ENCODE measurements at regions not wholly inside any gene's neighbourhood (a gene's known extent, or its start where the extent isn't known, plus 50 kb on each side); places are given as distances from the start of the nearest gene placed in this dataset.

DNA sequence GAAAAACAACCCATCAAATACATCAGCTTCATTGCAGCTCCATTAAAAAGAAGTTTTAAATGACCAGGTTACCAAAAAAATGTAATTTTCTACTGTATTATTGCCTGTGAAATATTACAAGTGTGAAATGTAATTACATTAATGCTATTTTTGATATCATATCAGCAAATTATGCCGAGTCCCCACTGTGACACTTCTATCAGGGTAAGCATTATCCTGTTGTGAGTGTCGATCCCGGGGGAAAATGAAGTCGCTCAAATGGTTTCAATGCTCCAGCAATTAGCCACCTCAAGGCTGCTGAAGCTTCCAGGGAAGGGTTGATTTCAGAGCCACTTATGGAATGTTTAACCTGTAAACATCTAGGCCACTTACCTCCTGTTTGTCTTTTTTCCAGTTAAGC, 70.4 kb downstream of the RCN1 start:
- H3K4me3 ChIP-seq (ENCODE audit: low read depth, low read length): no peak overlapping the region

DNA sequence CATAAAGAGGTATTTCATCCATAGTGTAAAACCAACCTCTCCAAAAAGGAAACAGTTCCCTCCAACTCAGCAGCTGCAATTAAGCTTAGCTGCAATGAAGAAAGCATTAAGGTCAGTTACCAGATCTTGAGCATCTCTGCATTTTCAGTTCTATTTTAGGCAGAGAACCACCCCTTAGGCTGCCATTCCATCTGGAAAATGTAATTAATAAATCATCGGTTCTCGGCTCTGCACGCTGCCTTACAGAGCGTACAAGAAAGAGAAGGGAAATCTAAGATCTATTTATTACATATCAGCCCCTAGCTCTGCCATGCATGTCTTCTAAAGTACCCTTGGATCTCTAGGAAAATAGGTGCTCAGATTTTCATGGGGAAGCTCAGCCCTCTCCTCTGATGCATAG, 71.5 kb downstream of the RCN1 start:
- H3K4me3 ChIP-seq (ENCODE audit: low read depth, low read length): no peak overlapping the region

- H3K4me3 ChIP-seq (ENCODE audit: low read depth, low read length): no peak overlapping the region
Measured at GRCh38 chr11:32162906-32163305, 72.0 kb downstream of the RCN1 start.

GRCh38 chr11:32163557-32163956, 72.7 kb downstream of the RCN1 start:
- no peak overlapping the region for H3K4me3 ChIP-seq (ENCODE audit: low read depth, low read length)

DNA sequence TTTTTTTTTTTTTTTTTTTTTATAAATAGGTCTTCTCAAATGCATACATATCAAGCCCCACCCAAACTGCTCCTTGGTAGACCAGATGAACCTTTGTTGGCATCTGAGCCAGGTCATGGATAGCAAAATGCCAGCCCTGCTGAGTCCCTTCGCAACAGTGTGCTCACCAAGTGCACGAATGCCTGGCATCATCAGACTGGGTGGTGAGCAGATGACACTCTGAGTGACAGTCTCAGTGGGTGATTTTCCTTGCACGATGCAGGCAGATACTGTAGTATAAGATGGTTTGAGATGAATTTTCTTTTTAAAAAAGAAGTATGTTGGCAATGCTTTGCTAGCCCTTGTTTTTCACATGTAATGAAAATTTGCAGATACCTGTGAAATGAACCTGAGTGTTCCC, 74.0 kb downstream of the RCN1 start:
- H3K4me3 ChIP-seq (ENCODE audit: low read depth, low read length): no peak overlapping the region

- H3K4me3 ChIP-seq (ENCODE audit: low read depth, low read length): no peak overlapping the region
Measured at GRCh38 chr11:32168924-32169323, 78.0 kb downstream of the RCN1 start.

- no peak overlapping the region for H3K4me3 ChIP-seq (ENCODE audit: low read depth, low read length)
Measured at GRCh38 chr11:32171445-32171844, 80.6 kb downstream of the RCN1 start.

DNA sequence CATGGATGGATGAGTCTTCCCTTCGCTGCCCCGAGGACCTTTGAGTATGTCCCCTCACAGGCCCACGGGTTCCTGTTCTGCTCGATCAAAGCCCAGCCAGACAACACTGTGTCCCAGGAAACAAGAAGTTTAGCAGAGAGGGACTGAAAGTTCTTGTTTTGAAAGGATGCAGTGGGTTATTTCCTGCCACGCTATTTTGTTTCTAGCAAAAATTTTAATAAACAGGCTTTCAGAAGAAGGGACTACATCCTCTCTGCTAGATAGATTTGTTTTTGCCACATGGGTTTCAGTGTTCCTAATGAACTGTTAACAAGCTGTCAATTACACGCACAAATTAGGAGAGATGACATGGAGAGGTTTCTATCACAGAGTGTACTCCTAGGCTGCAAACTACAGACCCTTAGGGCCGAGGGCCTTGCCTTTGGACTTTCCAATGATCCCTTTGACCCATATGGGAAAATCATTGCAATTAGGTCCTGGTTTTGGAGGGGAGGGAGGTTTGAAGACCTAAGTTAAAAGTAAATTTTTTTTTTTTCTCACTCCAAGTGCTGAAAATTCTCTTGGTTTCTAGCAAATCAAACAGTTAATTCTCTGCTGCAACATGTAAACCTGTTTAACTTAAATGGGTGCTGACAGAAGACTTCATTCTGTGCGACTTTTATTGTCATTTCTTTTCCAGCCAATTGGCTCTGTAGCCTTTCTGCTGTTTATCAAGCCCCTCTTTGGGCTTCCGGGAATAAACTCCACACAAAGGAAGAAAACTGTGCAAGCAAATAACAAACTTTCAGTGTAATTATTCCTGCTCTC, 81.4 kb downstream of the RCN1 start:
- H3K4me3 ChIP-seq (ENCODE audit: low read depth, low read length): no peak overlapping the region

DNA sequence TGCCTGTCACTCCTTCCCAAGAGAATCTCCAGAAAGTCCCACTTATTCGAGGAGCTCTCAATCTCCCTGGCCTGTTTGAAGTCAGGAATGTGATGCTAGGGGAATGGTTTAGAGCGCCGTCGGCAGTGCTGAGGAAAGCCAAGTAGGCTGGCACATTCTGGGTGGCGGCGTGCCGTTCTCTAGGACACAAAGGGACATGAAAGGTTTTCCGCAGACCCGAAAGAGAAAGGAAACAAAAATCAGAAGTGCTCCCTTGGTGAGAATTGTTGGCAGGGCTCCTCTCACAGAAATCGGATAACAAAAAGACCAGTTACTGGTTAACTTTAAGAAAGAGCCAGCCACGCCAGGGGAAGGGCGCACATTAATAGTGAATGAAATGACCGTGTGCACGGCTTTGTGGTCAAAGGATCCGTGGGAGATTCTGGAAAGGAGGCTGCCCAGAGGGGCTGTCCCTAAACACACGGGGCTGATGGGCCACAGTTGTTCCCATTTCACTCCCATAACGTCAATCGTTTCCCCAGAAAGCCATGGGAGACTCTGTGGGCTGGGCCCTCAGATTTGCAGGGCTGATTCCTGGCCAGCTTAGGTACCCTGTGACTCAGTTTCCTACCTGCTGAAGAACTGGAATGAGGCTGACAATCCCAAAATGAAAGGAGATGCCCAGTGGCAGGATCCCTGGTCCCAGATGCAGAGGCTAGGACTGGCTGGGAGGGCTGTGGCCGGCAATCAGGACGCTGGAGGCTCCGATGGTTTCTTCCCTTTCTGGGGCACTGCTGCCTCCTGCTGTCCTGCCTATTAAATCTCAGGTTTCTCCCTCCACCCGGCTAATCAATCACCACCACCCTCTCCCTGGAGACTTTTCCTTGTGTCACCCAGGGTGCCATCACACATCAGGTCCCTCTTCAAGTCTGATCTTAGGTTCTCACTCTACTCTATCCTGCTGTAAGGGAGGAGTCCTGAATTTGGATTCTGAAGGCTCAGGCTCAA, 82.3 kb downstream of the RCN1 start:
- H3K4me3 ChIP-seq (ENCODE audit: low read depth, low read length): no peak overlapping the region

DNA sequence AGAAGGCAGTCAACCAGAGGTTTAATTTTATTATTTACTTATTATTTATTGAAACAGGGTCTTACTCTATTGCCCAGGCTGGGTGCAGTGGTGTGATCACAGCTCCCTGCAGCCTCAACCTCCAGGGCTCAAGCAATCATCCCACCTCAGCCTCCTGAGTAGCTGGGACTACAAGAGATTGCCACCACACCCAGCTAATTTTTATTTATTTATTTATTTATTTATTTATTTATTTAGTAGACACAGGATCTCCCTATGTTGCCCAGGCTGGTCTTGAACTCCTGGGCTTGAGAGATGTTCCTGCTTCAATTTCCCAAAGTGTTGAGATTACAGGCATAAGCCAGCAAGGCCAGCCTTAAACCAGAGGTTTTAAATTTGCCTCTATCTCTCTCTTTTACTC, 83.1 kb downstream of the RCN1 start:
- H3K4me3 ChIP-seq (ENCODE audit: low read depth, low read length): no peak overlapping the region

DNA sequence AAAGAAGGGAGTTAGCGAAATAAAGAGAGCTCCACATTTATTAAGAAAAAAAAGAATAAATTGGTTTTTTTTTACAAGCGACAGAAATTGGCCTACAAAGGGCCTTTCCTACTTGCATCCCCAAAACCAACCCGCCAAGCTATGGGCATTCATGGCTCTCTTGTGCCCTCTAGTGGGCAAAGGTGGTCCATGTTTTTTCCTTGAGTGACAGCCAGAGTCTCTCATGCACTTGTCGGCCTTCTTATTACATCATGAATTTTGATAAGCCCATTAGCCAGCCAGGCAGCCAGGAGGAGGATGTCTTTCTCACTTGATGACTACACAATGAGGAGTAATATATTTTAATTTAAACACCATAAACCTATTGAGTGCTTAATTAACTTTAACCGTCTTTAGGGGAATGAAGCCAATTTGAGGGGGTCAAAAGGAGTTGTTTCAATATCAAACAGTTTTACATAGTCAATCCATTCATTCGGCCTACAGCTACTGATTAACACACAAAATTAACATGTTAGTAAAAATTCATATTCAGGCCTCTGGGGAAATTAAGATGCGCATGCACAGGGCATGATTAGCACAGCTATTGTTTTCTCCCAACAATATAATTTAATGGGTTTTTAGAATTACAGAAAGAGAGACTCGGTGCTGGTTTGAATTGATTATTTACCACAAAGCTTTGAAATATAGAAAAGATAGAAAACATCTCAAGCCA, 85.5 kb downstream of the RCN1 start:
- no peak overlapping the region for H3K4me3 ChIP-seq (ENCODE audit: low read depth, low read length)

DNA sequence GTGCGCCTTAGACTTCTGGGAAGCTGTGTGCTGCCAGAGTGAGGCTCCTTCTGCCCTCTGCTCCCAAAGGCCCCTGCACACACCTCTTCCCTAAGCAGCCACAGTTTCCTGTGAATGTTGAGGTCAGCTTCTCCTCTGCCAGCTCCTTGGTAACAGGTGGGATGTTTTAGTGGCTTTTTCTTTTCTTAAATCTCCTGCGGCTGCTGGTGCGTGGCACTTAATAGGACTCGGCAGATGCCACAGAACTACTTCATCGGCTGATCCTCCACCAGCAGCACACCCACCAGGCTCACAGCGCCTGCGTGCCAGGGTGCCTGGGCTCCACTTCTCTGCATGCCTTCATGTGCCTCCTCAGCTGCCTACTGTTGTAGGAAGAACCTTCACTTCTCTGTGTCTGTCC, 87.8 kb downstream of the RCN1 start:
- H3K4me3 ChIP-seq (ENCODE audit: low read depth, low read length): no peak overlapping the region

GRCh38 chr11:32183512-32183911, 92.6 kb downstream of the RCN1 start:
- H3K4me3 ChIP-seq (ENCODE audit: low read depth, low read length): no peak overlapping the region

- no peak overlapping the region for H3K4me3 ChIP-seq (ENCODE audit: low read depth, low read length)
Measured at GRCh38 chr11:32184041-32184722, 93.3 kb downstream of the RCN1 start.

DNA sequence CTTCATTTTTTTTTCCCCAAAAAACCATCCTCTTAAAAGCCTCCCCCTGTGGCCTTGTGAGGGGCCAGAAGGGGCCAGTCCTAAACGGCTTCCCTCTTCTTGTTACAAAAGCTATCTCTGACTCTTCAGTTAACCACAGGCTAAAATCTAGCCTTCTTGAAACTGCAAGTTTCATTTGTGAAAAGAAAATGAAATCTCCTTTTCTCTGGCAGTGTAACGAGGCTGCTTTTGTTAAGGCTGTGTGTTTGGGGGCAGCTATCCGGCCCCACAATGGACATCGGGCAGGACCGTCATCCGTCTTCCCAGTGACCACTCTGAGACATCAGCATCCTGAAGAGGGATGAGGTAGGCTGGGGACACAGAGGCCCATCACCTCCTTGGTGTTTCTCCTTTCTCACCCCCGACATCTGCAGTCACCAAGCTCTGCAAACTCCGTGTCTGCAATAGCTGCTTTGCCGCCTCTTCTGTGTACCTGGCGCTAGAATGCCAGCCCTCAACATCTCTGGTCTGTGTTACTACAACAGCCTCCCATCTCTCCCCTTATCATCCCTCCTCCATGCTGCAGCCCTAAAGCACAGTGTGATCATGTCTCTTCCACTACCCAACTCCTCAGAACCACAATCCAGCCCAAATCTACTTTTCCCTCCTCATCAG, 94.0 kb downstream of the RCN1 start:
- no peak overlapping the region for H3K4me3 ChIP-seq (ENCODE audit: low read depth, low read length)

DNA sequence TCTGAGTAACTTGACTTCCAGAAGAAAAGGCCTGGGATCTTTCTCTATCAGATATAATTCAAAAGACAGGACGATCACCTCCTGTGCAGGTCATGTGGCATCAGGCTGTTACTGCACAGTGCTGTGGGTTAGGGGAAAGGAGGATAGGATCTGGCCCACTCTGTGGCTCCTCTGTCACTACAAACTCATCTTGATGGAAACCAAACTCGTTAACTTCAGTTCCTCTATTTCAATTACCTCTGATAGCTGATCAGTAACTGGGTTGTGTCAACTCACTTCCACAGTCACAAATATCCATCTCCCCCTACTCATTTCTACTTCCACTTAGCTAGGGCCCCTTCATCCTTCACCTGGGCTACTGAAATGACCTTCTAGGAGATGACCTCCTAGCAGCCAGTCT, 95.2 kb downstream of the RCN1 start:
- H3K4me3 ChIP-seq (ENCODE audit: low read depth, low read length): no peak overlapping the region

- no peak overlapping the region for H3K4me3 ChIP-seq (ENCODE audit: low read depth, low read length)
Measured at GRCh38 chr11:32187111-32187510, 96.2 kb downstream of the RCN1 start.

DNA sequence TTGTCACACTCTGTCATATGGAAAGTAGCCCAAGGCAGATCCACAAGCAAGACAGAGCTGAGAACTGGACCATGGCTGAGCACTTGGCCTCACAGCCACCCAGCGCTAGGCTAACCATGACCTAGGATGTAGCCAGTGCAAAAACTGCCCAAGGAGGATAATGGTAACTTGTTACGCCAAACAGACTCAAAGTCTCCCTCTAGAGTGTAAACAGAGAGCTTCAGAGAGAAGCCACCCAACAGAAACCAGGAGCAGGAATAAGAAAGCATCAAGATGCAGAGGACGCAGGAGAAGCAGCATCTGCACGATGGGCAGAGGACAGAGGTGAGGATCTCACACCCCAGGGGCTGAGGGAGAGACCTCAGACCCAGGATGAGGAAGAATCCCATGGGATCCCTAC, 97.9 kb downstream of the RCN1 start:
- H3K4me3 ChIP-seq (ENCODE audit: low read depth, low read length): no peak overlapping the region

DNA sequence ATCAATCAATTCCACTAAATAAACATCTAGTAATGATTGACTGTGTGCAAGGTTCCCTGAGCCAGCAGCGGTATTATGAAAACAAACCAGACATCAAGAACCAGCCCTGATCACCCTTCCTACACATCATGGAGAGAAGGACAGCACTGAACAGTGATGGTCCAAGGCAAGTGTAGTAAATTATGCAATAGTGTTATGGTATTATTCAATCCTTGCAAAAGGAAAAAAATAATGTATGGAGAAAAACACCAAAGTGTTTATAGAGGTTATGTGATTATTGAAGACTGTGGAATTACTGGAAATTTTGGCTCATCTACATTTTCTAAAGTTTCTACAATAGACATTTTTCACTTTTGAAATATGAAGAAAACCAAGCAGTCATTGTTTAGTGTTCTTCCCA, 105.3 kb downstream of the RCN1 start:
- no peak overlapping the region for H3K4me3 ChIP-seq (ENCODE audit: low read depth, low read length)

GRCh38 chr11:32198053-32198452, 107.2 kb downstream of the RCN1 start:
- H3K4me3 ChIP-seq (ENCODE audit: low read depth, low read length): no peak overlapping the region

Measured in iPS-11a (cell line).